Loucy (cell line): ENCODE measurements at regions not wholly inside any gene's neighbourhood (a gene's known extent, or its start where the extent isn't known, plus 50 kb on each side); places are given as distances from the start of the nearest gene placed in this dataset.

Experiments used
- H2AFZ ChIP-seq: fragments of 200-600 bp; sonication (generic); 2 replicates; pipeline ENCODE4 v1.6.0; 2016; ENCODE audit warnings: antibody characterized with exemption, mild to moderate bottlenecking, low read length, moderate library complexity
- H3F3A ChIP-seq: fragments of 200-600 bp; 2 replicates; pipeline ENCODE4 v1.6.0; 2016; ENCODE audit warnings: antibody characterized with exemption, low read depth, mild to moderate bottlenecking
- H3K27me3 ChIP-seq: fragments of 200-600 bp; sonication (generic); 2 replicates; pipeline ENCODE4 v1.6.1; 2014; ENCODE audit warnings: low read length, mild to moderate bottlenecking; ENCODE audit not compliant: insufficient read depth, poor library complexity, severe bottlenecking
- H3K36me3 ChIP-seq: fragments of 200-600 bp; sonication (generic); 2 replicates; pipeline ENCODE4 v1.6.1; 2016; ENCODE audit warnings: low read length; ENCODE audit not compliant: insufficient read depth
- H3K4me1 ChIP-seq: fragments of 200-600 bp; sonication (generic); 2 replicates; pipeline ENCODE4 v1.5.1; 2014; ENCODE audit warnings: low read length, mild to moderate bottlenecking; ENCODE audit not compliant: insufficient read depth, poor library complexity, severe bottlenecking
- H3K4me2 ChIP-seq: fragments of 200-600 bp; sonication (generic); 2 replicates; pipeline ENCODE4 v1.6.0; 2014; ENCODE audit warnings: antibody characterized with exemption, low read length, low read depth, mild to moderate bottlenecking; ENCODE audit not compliant: poor library complexity, severe bottlenecking
- H3K4me3 ChIP-seq: fragments of 200-600 bp; sonication (generic); 2 replicates; pipeline ENCODE4 v1.5.1; 2014; ENCODE audit warnings: low read length, mild to moderate bottlenecking, mixed read lengths; ENCODE audit not compliant: poor library complexity, severe bottlenecking
- H3K79me2 ChIP-seq: fragments of 200-600 bp; sonication (generic); 2 replicates; pipeline ENCODE4 v1.6.1; 2014; ENCODE audit warnings: low read length; ENCODE audit not compliant: insufficient read depth
- H3K9ac ChIP-seq: fragments of 200-600 bp; sonication (generic); 2 replicates; pipeline ENCODE4 v1.6.0; 2014; ENCODE audit warnings: mild to moderate bottlenecking, low read depth, low read length, moderate library complexity; ENCODE audit not compliant: poor library complexity, severe bottlenecking
- H3K9me2 ChIP-seq: fragments of 200-600 bp; sonication (generic); replicated peaks from 2 replicates; pipeline ENCODE4 v1.6.1; 2016; ENCODE audit warnings: low read depth, low read length, mixed read lengths
- H3K9me3 ChIP-seq: fragments of 200-600 bp; sonication (generic); 2 replicates; pipeline ENCODE4 v1.6.1; 2014; ENCODE audit warnings: mild to moderate bottlenecking, antibody characterized with exemption, low read length, low read depth; ENCODE audit not compliant: insufficient read depth
- H4K20me1 ChIP-seq: fragments of 200-600 bp; sonication (generic); 2 replicates; pipeline ENCODE4 v1.6.0; 2014; ENCODE audit warnings: antibody characterized with exemption, low read length, mild to moderate bottlenecking; ENCODE audit not compliant: insufficient read depth, poor library complexity, severe bottlenecking
- EZH2phosphoT487 ChIP-seq: fragments of 200-600 bp; IDR thresholded peaks from 2 replicates; pipeline ENCODE4 v1.6.1; 2018; ENCODE audit warnings: antibody characterized with exemption, mild to moderate bottlenecking, moderate library complexity, borderline replicate concordance
- TF ChIP-seq, protein P1 (sequence below): fragments of 200-600 bp; sonication (generic); conservative IDR thresholded peaks from 2 replicates; pipeline ENCODE4 v1.5.1; 2014; ENCODE audit warnings: mild to moderate bottlenecking, antibody characterized with exemption, low read length

DNA sequence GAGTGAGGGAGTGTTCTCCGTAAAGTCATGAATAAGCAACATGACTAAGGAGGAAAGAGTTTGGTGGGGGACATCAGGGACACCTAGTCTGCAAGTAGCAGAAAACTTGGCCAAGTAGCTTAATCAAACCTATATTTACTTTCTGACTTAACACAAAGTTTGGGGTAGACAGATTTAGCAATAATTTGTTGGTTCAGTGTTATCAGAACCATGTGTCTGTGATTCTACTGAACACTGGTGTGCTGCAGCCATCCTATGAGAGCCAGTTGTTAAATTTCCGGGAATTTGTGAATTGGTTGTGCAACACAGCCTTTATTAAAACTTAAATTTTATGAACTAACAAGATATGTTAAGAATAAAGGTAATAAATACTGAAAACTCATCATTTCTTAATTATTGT lies 469.3 kb downstream of the C4orf33 start:
- Histone ChIP-seq H3K36me3 (no peaks in the 10 kb centered on the region), H3K27me3 (no peaks in the 10 kb centered on the region), H3K4me3 (no peak overlapping the region), H3K9me2 (no peaks in the 10 kb centered on the region), H3F3A (no peaks in the 10 kb centered on the region), H2AFZ (no peak overlapping the region), H3K9me3 (no peaks in the 10 kb centered on the region), H3K9ac (no peak overlapping the region), H4K20me1 (no peaks in the 10 kb centered on the region), H3K4me2 (no peak overlapping the region), H3K79me2 (no peaks in the 10 kb centered on the region), H3K4me1 (no peaks in the 10 kb centered on the region)
- TF ChIP-seq, protein P1, sequence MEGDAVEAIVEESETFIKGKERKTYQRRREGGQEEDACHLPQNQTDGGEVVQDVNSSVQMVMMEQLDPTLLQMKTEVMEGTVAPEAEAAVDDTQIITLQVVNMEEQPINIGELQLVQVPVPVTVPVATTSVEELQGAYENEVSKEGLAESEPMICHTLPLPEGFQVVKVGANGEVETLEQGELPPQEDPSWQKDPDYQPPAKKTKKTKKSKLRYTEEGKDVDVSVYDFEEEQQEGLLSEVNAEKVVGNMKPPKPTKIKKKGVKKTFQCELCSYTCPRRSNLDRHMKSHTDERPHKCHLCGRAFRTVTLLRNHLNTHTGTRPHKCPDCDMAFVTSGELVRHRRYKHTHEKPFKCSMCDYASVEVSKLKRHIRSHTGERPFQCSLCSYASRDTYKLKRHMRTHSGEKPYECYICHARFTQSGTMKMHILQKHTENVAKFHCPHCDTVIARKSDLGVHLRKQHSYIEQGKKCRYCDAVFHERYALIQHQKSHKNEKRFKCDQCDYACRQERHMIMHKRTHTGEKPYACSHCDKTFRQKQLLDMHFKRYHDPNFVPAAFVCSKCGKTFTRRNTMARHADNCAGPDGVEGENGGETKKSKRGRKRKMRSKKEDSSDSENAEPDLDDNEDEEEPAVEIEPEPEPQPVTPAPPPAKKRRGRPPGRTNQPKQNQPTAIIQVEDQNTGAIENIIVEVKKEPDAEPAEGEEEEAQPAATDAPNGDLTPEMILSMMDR, result no peak
- TF ChIP-seq EZH2phosphoT487, result no peak

- Histone ChIP-seq H3K4me2 (no peak overlapping the region), H3K9me2 (no peaks in the 10 kb centered on the region), H3K27me3 (no peaks in the 10 kb centered on the region), H3K79me2 (no peaks in the 10 kb centered on the region), H3K9ac (no peak overlapping the region), H3K4me3 (no peak overlapping the region), H3F3A (no peaks in the 10 kb centered on the region), H3K4me1 (no peaks in the 10 kb centered on the region), H3K36me3 (no peaks in the 10 kb centered on the region), H2AFZ (peak overlapping the region; percentile 20; the same call in 1 of the 2 replicates), H4K20me1 (no peaks in the 10 kb centered on the region), H3K9me3 (no peaks in the 10 kb centered on the region)
- TF ChIP-seq EZH2phosphoT487, result no peak
- TF ChIP-seq, protein P1, result no peak
Observed at GRCh38 chr4:129570326-129570725, 474.4 kb downstream of the C4orf33 start.

GRCh38 chr4:129578336-129578735 lies 482.4 kb downstream of the C4orf33 start:
- Histone ChIP-seq H4K20me1 (no peaks in the 10 kb centered on the region), H3K4me2 (no peak overlapping the region), H3K9ac (no peak overlapping the region), H3K4me1 (no peaks in the 10 kb centered on the region), H3K4me3 (no peak overlapping the region), H3K79me2 (no peaks in the 10 kb centered on the region), H3K9me3 (no peaks in the 10 kb centered on the region), H3K9me2 (no peaks in the 10 kb centered on the region), H3K27me3 (no peaks in the 10 kb centered on the region), H2AFZ (no peak overlapping the region; the same call in 1 of the 2 replicates), H3F3A (no peaks in the 10 kb centered on the region), H3K36me3 (no peaks in the 10 kb centered on the region)
- TF ChIP-seq, protein P1, result no peak
- no peak for TF ChIP-seq EZH2phosphoT487
